Tibial artery (tissue), 4 donors: ENCODE measurements at regions not wholly inside any gene's neighbourhood (a gene's known extent, or its start where the extent isn't known, plus 50 kb on each side); places are given as distances from the start of the nearest gene placed in this dataset.

Experiments used
- DNase-seq, 2 donors: peaks; one replicate each; pipeline ENCODE4 v3.0.0-alpha.2; 2019
- H3K27ac ChIP-seq, 2 donors: fragments of 200-600 bp; sonication (generic) in 1 of 2; 1 replicate in 1 of 2; 2 replicates in 1 of 2; pipeline ENCODE4 v1.5.1; 2018 to 2019; ENCODE audit warnings: mild to moderate bottlenecking in 1 of 2
- H3K27me3 ChIP-seq, 2 donors: fragments of 200-600 bp; sonication (generic) in 1 of 2; one replicate each; pipeline versions ENCODE4 v1.5.1 to v1.6.0; 2016 to 2019
- H3K36me3 ChIP-seq, 3 donors: fragments of 200-600 bp; sonication (generic) in 2 of 3; one replicate each; pipeline ENCODE4 v1.5.1; 2016 to 2019; ENCODE audit warnings: mild to moderate bottlenecking in 2 of 3
- H3K4me1 ChIP-seq, 4 donors: fragments of 200-600 bp; sonication (generic) in 2 of 4; 1 replicate in 3 of 4; 2 replicates in 1 of 4; pipeline ENCODE4 v1.5.1; 2016 to 2019
- H3K4me3 ChIP-seq, 2 donors: fragments of 200-600 bp; sonication (generic) in 1 of 2; 1 replicate in 1 of 2; 2 replicates in 1 of 2; pipeline ENCODE4 v1.5.1; 2018 to 2019; ENCODE audit warnings: mild to moderate bottlenecking in 2 of 2
- H3K9me3 ChIP-seq, 3 donors: fragments of 200-600 bp; sonication (generic) in 1 of 3; one replicate each; pipeline ENCODE4 v1.5.1; 2016 to 2019
- CTCF ChIP-seq, 2 experiments: fragments of 200-600 bp in 1 of 2; fragments of 450-650 bp in 1 of 2; IDR thresholded peaks; one replicate each; pipeline ENCODE4 v1.5.1; 2017 to 2019; ENCODE audit warnings: antibody characterized with exemption in 2 of 2, mild to moderate bottlenecking in 1 of 2, moderate library complexity in 1 of 2
- intact Hi-C: fragments of 100-400 bp; cut with DNase I; formaldehyde crosslinking; loops from one replicate; pipeline ENCODE4 v1.15.0; 2023; ENCODE audit warnings: low total_unique reads

- Histone ChIP-seq H3K9me3 (no peaks in the 10 kb centered on the region), H3K27me3 (no peaks in the 10 kb centered on the region), H3K36me3 (no peaks in the 10 kb centered on the region), H3K4me1 (peaks cover 0 to 10% (median 2%) of the 10 kb centered on the region in 4 donors), H3K27ac (no peak overlapping the region), H3K4me3 (no peak overlapping the region)
- intact Hi-C loops = no loop called here
- peak in 1 of 2 donors; percentile 27 for DNase-seq
- TF ChIP-seq CTCF (IDR thresholded peaks at IDR 0.05) = no peak
Observed at GRCh38 chr5:142225141-142225540, 99.7 kb downstream of the SPRY4 start.

- TF ChIP-seq CTCF (IDR thresholded peaks at IDR 0.05) = no peak
- intact Hi-C loops = loop anchor here (1.0 kb wide), 1 partner anchor 10 kb away; no protein-coding TSS in a partner anchor
- Histone ChIP-seq H3K36me3 (no peaks in the 10 kb centered on the region), H3K27ac (no peak overlapping the region), H3K4me3 (no peak overlapping the region), H3K4me1 (peaks cover 0 to 10% (median 2%) of the 10 kb centered on the region in 4 donors), H3K27me3 (no peaks in the 10 kb centered on the region), H3K9me3 (no peaks in the 10 kb centered on the region)
- DNase-seq = peak in 1 of 2 donors; percentile 46
Observed at GRCh38 chr5:142222866-142223558, 101.8 kb downstream of the SPRY4 start.

GRCh38 chr5:142222225-142222865, 102.5 kb downstream of the SPRY4 start:
- no peak overlapping the region for H3K27ac ChIP-seq
- TF ChIP-seq CTCF (IDR thresholded peaks at IDR 0.05) = no peak
- no peaks in the 10 kb centered on the region for H3K36me3 ChIP-seq
- H3K4me1 ChIP-seq = peaks cover 0 to 10% (median 3%) of the 10 kb centered on the region in 4 donors
- intact Hi-C loops = loop anchor here (1.0 kb wide), 1 partner anchor 11 kb away; no protein-coding TSS in a partner anchor
- H3K27me3 ChIP-seq = no peaks in the 10 kb centered on the region
- no peaks in the 10 kb centered on the region for H3K9me3 ChIP-seq
- H3K4me3 ChIP-seq = no peak overlapping the region
- DNase-seq = no peak

- intact Hi-C loops = no loop called here
- no peak overlapping the region for H3K4me3 ChIP-seq
- no peaks in the 10 kb centered on the region for H3K9me3 ChIP-seq
- H3K27me3 ChIP-seq = no peaks in the 10 kb centered on the region
- H3K36me3 ChIP-seq = no peaks in the 10 kb centered on the region
- no peak for DNase-seq
- H3K27ac ChIP-seq = no peak overlapping the region
- peaks cover 0 to 18% (median 14%) of the 10 kb centered on the region in 4 donors for H3K4me1 ChIP-seq
- TF ChIP-seq CTCF (IDR thresholded peaks at IDR 0.05) = no peak
Observed at GRCh38 chr5:142221091-142221860, 103.5 kb downstream of the SPRY4 start.

- Histone ChIP-seq H3K36me3 (no peaks in the 10 kb centered on the region), H3K4me1 (peaks cover 0 to 26% (median 18%) of the 10 kb centered on the region in 4 donors), H3K9me3 (no peaks in the 10 kb centered on the region), H3K27me3 (no peaks in the 10 kb centered on the region), H3K4me3 (no peak overlapping the region), H3K27ac (no peak overlapping the region)
- no peak for TF ChIP-seq CTCF (IDR thresholded peaks at IDR 0.05)
- DNase-seq = no peak
- intact Hi-C loops = no loop called here
Observed at GRCh38 chr5:142219146-142219545, 105.7 kb downstream of the SPRY4 start.
